DND-41 (cell line): ENCODE measurements at regions not wholly inside any gene's neighbourhood (a gene's known extent, or its start where the extent isn't known, plus 50 kb on each side); places are given as distances from the start of the nearest gene placed in this dataset.

Experiments used
- ATAC-seq: fragments of 200-7000 bp; cut with Tn5 transposase; 3 replicates; pipeline ENCODE4 v1.9.1; 2021; ENCODE audit warnings: low read depth; ENCODE audit not compliant: insufficient read depth
- DNase-seq: peaks from one replicate; pipeline ENCODE4 v3.0.0-alpha.2; 2020
- H2AFZ ChIP-seq: 2 replicates; pipeline ENCODE4 v1.6.0; 2012; ENCODE audit warnings: low read depth, low read length
- H3K27ac ChIP-seq: 2 replicates; pipeline ENCODE4 v1.5.1; 2012; ENCODE audit warnings: low read length, inconsistent platforms
- H3K27me3 ChIP-seq: fragments of 200-600 bp; sonication (generic); 2 replicates; pipeline ENCODE4 v1.6.0; 2012; ENCODE audit warnings: low read length, mild to moderate bottlenecking, inconsistent platforms; ENCODE audit not compliant: insufficient read depth, poor library complexity
- H3K36me3 ChIP-seq: 2 replicates; pipeline ENCODE4 v1.5.1; 2012; ENCODE audit warnings: low read length, inconsistent platforms; ENCODE audit not compliant: insufficient read depth
- H3K4me1 ChIP-seq: 2 replicates; pipeline ENCODE4 v1.5.1; 2012; ENCODE audit warnings: mild to moderate bottlenecking, low read length; ENCODE audit not compliant: insufficient read depth
- H3K4me2 ChIP-seq: 2 replicates; pipeline ENCODE4 v1.6.0; 2012; ENCODE audit warnings: mild to moderate bottlenecking, moderate library complexity, low read length, inconsistent platforms; ENCODE audit not compliant: insufficient read depth
- H3K4me3 ChIP-seq, 2 experiments: fragments of 200-600 bp in 1 of 2; shearing (Covaris generic) in 1 of 2; 2 replicates each; pipeline ENCODE4 v1.5.1; 2012 to 2016; ENCODE audit warnings: inconsistent platforms in 2 of 2, low read length in 2 of 2, mild to moderate bottlenecking in 2 of 2, low read depth in 1 of 2, moderate library complexity in 1 of 2
- H3K79me2 ChIP-seq: 2 replicates; pipeline ENCODE4 v1.6.0; 2012; ENCODE audit warnings: low read length, inconsistent platforms; ENCODE audit not compliant: insufficient read depth
- H3K9ac ChIP-seq: 2 replicates; pipeline ENCODE4 v1.6.0; 2012; ENCODE audit warnings: low read depth, mild to moderate bottlenecking, inconsistent platforms, low read length, moderate library complexity
- H3K9me3 ChIP-seq: 2 replicates; pipeline ENCODE4 v1.5.1; 2012; ENCODE audit warnings: low read length, moderate library complexity, mild to moderate bottlenecking, inconsistent platforms; ENCODE audit not compliant: insufficient read depth, severe bottlenecking
- H4K20me1 ChIP-seq: 2 replicates; pipeline ENCODE4 v1.6.0; 2012; ENCODE audit warnings: low read length; ENCODE audit not compliant: insufficient read depth
- EZH2 ChIP-seq: IDR thresholded peaks from 3 replicates; pipeline ENCODE4 v1.6.1; 2012; ENCODE audit warnings: borderline replicate concordance, low read depth, mild to moderate bottlenecking, moderate library complexity, low read length, inconsistent platforms; ENCODE audit not compliant: severe bottlenecking
- TF ChIP-seq, protein P1 (sequence below): IDR thresholded peaks from 2 replicates; pipeline ENCODE4 v1.5.1; 2012; ENCODE audit warnings: borderline replicate concordance, low read length, moderate library complexity, mild to moderate bottlenecking; ENCODE audit not compliant: poor library complexity, severe bottlenecking; ENCODE audit errors: extremely low read depth

DNA sequence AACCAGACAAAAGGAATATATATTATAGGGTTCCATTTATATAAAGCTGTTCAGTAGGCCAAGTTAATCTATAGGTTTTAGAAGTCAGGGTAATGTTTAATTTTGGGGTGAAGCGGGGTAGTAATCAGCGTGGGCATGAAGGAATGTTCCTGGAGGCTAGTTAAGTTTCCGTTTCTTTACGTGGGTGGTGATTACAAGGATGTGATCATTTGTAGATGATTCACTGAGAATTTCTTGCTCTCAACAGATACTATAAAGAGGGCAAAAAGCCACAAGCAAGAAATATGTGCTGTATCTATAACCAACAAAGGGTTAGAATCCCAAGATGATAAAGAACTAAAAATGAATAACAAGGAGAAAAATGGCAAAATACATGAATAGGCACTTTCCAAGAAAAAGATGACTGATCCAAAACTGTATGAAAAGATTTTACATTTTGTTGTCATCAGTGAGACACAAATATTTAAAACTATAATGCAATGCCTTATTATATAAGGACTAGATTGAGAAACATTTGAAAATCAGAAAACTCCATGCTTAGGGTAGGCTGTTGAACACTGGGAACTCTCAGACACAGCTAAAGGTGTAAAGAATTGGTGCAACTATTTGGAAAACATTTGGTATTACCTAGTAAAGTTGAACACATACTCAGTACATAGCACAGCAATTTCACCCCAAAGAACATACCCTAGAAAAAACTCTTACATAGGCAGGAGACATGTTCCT lies 224.3 kb upstream of the S1PR3 start:
- Histone ChIP-seq H3K36me3 (no peaks in the 10 kb centered on the region), H3K4me3 (no peak overlapping the region), H3K4me1 (no peaks in the 10 kb centered on the region), H3K79me2 (no peaks in the 10 kb centered on the region), H3K4me2 (no peak overlapping the region), H4K20me1 (no peaks in the 10 kb centered on the region), H3K9me3 (no peaks in the 10 kb centered on the region), H3K9ac (no peak overlapping the region), H2AFZ (no peak overlapping the region), H3K27me3 (no peaks in the 10 kb centered on the region), H3K27ac (no peak overlapping the region)
- DNase-seq = no peak
- ATAC-seq = no peak
- TF ChIP-seq, protein P1, sequence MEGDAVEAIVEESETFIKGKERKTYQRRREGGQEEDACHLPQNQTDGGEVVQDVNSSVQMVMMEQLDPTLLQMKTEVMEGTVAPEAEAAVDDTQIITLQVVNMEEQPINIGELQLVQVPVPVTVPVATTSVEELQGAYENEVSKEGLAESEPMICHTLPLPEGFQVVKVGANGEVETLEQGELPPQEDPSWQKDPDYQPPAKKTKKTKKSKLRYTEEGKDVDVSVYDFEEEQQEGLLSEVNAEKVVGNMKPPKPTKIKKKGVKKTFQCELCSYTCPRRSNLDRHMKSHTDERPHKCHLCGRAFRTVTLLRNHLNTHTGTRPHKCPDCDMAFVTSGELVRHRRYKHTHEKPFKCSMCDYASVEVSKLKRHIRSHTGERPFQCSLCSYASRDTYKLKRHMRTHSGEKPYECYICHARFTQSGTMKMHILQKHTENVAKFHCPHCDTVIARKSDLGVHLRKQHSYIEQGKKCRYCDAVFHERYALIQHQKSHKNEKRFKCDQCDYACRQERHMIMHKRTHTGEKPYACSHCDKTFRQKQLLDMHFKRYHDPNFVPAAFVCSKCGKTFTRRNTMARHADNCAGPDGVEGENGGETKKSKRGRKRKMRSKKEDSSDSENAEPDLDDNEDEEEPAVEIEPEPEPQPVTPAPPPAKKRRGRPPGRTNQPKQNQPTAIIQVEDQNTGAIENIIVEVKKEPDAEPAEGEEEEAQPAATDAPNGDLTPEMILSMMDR = no peak
- TF ChIP-seq EZH2 = no peak

DNA sequence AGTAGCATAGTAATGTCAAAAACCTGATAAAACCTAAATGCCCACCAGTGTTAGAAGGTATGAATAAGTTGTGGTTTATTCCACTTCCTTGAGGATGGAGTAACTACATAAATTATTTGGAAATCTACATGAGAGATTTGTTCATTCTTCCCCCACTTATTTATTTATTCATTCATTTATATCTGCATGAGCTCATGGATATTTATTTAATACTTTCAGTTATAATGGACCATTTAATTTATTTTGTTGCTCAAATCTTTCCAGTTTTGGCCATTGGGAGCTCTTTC lies 223.8 kb upstream of the S1PR3 start:
- no peak for DNase-seq
- Histone ChIP-seq H3K4me3 (no peak overlapping the region), H3K27ac (no peak overlapping the region), H3K4me2 (no peak overlapping the region), H4K20me1 (no peaks in the 10 kb centered on the region), H3K27me3 (no peaks in the 10 kb centered on the region), H2AFZ (no peak overlapping the region), H3K9ac (no peak overlapping the region), H3K79me2 (no peaks in the 10 kb centered on the region), H3K4me1 (no peaks in the 10 kb centered on the region), H3K36me3 (no peaks in the 10 kb centered on the region), H3K9me3 (no peaks in the 10 kb centered on the region)
- TF ChIP-seq, protein P1 = no peak
- no peak for TF ChIP-seq EZH2
- no peak for ATAC-seq

DNA sequence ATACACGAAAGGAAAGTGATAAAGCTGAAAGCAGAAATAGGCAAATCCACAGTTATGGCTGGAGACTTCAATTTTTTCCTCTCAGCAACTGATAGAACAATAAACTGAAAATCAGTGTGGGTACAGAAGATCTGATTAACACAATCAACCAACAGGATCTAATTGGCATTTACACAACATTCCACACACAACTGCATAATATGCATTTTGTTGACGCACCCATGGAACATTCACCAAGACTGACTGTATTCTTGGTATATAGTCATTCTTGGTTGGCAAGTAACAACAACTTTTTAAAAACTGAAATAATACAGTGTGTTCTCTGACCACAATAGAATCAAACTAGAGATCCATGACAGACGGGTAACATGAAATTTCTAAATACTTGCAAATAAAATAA lies 218.7 kb upstream of the S1PR3 start:
- DNase-seq (no peak), ATAC-seq (no peak)
- H3K4me1 ChIP-seq = no peaks in the 10 kb centered on the region
- H4K20me1 ChIP-seq = no peaks in the 10 kb centered on the region
- H2AFZ ChIP-seq = no peak overlapping the region
- H3K9me3 ChIP-seq = no peaks in the 10 kb centered on the region
- TF ChIP-seq, protein P1 = no peak
- no peak for TF ChIP-seq EZH2
- no peak overlapping the region for H3K27ac ChIP-seq
- no peaks in the 10 kb centered on the region for H3K27me3 ChIP-seq
- no peaks in the 10 kb centered on the region for H3K36me3 ChIP-seq
- H3K9ac ChIP-seq = no peak overlapping the region
- no peak overlapping the region for H3K4me3 ChIP-seq
- H3K4me2 ChIP-seq = no peak overlapping the region
- H3K79me2 ChIP-seq = no peaks in the 10 kb centered on the region

DNA sequence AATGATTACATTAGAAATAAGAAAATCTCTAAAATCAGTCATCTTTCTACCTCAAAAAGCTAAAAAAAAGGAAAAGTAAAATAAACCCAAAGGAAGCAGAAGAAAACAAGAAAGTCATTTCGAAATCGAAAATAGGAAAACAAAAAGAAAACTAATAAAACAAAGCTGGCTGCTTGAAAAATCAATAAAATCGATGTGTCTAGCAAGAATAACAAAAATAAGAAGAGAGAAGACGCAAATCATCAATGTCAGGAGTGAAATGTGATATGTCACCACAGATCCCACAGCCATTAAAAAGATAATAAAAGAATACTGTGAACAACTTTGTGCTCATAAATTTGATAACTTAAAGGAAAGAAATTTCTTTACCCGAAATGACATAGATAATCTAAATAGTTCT lies 218.1 kb upstream of the S1PR3 start:
- Histone ChIP-seq H3K79me2 (no peaks in the 10 kb centered on the region), H3K4me3 (no peak overlapping the region), H3K9ac (no peak overlapping the region), H2AFZ (no peak overlapping the region), H3K4me1 (no peaks in the 10 kb centered on the region), H3K4me2 (no peak overlapping the region), H3K27me3 (no peaks in the 10 kb centered on the region), H3K9me3 (no peaks in the 10 kb centered on the region), H3K27ac (no peak overlapping the region), H4K20me1 (no peaks in the 10 kb centered on the region), H3K36me3 (no peaks in the 10 kb centered on the region)
- no peak for DNase-seq
- no peak for ATAC-seq
- TF ChIP-seq, protein P1 = no peak
- TF ChIP-seq EZH2 = no peak
